Subcutaneous abdominal adipose tissue (tissue), 5 donors: ENCODE measurements at regions not wholly inside any gene's neighbourhood (a gene's known extent, or its start where the extent isn't known, plus 50 kb on each side); places are given as distances from the start of the nearest gene placed in this dataset.
"Not testable (repeated sequence)": the region's sequence is repeated elsewhere in the genome, so short reads cannot be mapped to it uniquely, and the experiment has no call there.

Source experiments
- H3K27ac ChIP-seq: one replicate; pipeline ENCODE4 v1.7.0; 2013; ENCODE audit warnings: low read depth, mild to moderate bottlenecking, inconsistent platforms, low read length, moderate library complexity
- H3K27me3 ChIP-seq, 5 donors: one replicate each; pipeline ENCODE4 v1.7.0; 2013; ENCODE audit warnings: low read length in 5 of 5, inconsistent platforms in 1 of 5; ENCODE audit not compliant: control insufficient read depth in 5 of 5, insufficient read depth in 4 of 5
- H3K36me3 ChIP-seq, 5 donors: one replicate each; pipeline ENCODE4 v1.7.0; 2013; ENCODE audit warnings: low read length in 5 of 5; ENCODE audit not compliant: control insufficient read depth in 5 of 5, insufficient read depth in 5 of 5
- H3K4me1 ChIP-seq, 5 donors: one replicate each; pipeline ENCODE4 v1.7.0; 2013; ENCODE audit warnings: low read length in 5 of 5, mild to moderate bottlenecking in 3 of 5, moderate library complexity in 1 of 5; ENCODE audit not compliant: control insufficient read depth in 5 of 5, insufficient read depth in 5 of 5
- H3K4me3 ChIP-seq, 5 donors: one replicate each; pipeline ENCODE4 v1.7.0; 2013; ENCODE audit warnings: low read length in 5 of 5, low read depth in 1 of 5
- H3K9ac ChIP-seq, 5 donors: one replicate each; pipeline ENCODE4 v1.7.0; 2013; ENCODE audit warnings: low read length in 5 of 5, mild to moderate bottlenecking in 4 of 5, moderate library complexity in 3 of 5
- H3K9me3 ChIP-seq, 5 donors: one replicate each; pipeline ENCODE4 v1.7.0; 2013; ENCODE audit warnings: low read length in 5 of 5; ENCODE audit not compliant: control insufficient read depth in 5 of 5
- donor health status: healthy.
- donor health status: healthy.
- donor health status: healthy.
- donor health status: healthy.
- donor health status: healthy.

DNA sequence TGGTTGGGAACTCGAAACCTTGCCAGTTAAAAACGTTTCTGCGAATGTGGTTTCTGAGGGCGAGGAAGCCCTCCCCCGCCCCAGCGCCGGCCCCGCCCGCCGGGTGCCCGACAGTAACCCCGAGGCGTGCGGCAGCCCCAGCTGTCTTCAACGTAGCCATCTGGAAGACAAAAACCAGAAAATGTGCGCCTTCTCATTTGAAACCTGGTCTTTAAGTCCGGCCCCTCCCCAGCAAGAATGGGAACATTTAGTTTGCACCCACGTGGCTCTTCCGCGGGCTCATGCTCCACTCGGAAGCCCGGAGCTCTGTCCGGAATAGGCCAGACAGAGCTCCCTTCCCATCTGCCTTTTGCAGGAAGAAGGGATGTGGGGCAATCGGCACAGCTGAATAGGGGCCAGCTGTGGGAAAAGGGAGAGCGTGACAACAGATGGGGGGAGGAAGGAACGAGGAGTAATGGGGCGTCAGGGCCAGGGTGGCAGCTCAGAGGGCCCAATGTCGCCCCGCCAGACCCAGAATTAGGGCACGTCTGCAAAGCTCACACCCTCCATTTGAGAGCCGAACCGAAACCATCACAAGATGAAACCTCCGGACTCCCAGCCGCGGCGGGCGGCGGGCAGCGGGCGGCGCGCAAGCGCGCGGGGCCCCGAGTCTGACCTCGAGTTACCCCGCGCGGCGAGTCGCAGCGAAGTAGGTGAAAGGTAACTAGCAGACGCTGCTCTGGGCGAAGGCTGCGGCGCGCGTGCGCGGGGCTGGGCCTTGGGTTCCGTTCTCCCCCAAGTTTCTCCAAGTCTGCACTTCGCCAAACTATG is 63.4 kb upstream of the ABCA1 start:
- Histone ChIP-seq H3K4me1 (peaks cover 18 to 42% (median 33%) of the 10 kb centered on the region in 5 donors), H3K9me3 (no peaks in the 10 kb centered on the region), H3K9ac (peak overlapping the region; percentile 76 to 95 (median 83)), H3K27ac (peak overlapping the region; percentile 97), H3K27me3 (no peaks in the 10 kb centered on the region), H3K36me3 (no peaks in the 10 kb centered on the region), H3K4me3 (peak overlapping the region; percentile 67 to 91 (median 84))

DNA sequence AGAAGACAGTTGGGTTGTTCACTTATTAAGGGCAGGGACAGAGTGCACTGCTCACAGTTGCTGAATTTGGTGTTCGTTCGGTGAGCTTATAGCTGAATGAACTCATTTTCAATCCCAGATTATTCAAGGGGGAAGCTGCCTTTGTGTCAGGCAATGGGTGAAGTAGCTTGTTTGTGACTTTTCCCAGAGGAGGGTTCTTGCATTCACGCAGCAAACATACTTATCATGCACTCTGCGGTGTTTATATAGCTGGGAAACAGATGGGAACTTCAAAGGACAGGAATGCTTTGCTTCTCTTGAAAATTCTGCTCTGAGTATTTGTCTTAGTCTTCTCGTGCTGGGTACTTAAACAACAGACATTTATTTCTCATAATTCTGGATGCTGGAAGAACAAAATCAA is 64.7 kb upstream of the ABCA1 start:
- Histone ChIP-seq H3K27ac (peak overlapping the region; percentile 97), H3K27me3 (no peaks in the 10 kb centered on the region), H3K4me3 (no peak overlapping the region), H3K9me3 (no peaks in the 10 kb centered on the region), H3K36me3 (no peaks in the 10 kb centered on the region), H3K9ac (peak overlapping the region in 1 of 5 donors; percentile 54), H3K4me1 (peaks cover 18 to 42% (median 34%) of the 10 kb centered on the region in 5 donors)

DNA sequence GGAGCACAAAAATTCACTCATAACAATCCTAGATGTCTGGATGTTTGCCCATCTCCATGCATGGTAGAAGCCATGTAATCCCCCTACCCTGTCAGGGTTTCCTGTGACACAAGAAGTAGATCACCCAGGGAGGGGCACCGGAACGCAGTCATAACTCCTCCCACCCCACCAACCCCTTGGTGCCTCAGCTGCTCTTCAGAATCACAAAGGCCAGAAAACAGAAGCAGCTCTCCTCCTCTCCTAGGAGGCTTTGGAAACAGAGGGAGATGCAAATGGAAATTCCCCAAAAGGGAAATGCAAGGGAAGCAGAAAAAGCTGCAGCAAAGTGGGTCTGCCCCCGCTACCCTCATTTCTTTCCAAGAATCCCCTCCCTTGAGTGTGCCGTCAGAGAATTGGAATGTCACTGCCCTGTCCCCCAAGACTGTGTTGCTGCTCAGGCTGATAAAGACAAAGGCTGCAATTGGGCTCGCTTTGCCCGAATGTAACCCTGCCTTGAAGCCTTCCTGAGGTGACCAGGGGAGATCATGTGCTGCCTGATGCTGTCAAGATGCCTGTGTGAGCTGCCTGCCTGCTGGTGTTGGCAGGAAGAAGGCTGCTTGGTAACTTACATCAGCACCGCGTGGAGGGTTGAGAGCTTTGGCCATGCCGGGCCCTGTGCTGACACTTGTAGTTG is 65.5 kb upstream of the ABCA1 start:
- H3K4me1 ChIP-seq = peaks cover 18 to 49% (median 40%) of the 10 kb centered on the region in 5 donors
- peak overlapping the region in 4 of 5 donors; percentile 31 to 54 (median 42) for H3K9ac ChIP-seq
- H3K4me3 ChIP-seq = peak overlapping the region in 3 of 5 donors; percentile 8 to 37 (median 14)
- no peaks in the 10 kb centered on the region for H3K36me3 ChIP-seq
- H3K27me3 ChIP-seq = no peaks in the 10 kb centered on the region
- peak overlapping the region; percentile 97 for H3K27ac ChIP-seq
- H3K9me3 ChIP-seq = no peaks in the 10 kb centered on the region

DNA sequence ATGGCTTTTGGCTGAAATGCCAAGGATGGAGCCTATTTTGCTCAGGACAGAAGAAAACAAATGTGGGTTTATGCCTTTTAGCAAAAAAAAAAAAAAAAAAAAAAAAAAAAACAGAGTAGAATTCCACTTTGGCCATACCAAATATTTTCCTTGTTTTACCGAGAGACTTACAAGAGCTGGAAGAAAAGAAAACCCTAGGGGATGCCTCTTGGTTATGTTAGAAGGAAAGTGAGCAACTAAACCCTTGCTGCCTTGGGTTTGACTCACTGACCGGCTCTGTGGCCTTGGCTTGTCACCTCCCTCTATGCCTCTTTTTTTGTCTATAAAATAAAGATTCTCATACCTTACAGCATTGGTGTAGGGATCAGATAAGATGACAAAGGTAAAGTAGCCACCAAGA is 69.6 kb upstream of the ABCA1 start:
- H3K9me3 ChIP-seq = no peaks in the 10 kb centered on the region
- H3K9ac ChIP-seq = no peak overlapping the region
- no peak overlapping the region for H3K4me3 ChIP-seq
- no peak overlapping the region for H3K27ac ChIP-seq
- H3K27me3 ChIP-seq = no peaks in the 10 kb centered on the region
- no peaks in the 10 kb centered on the region for H3K36me3 ChIP-seq
- H3K4me1 ChIP-seq = peaks cover 11 to 32% (median 28%) of the 10 kb centered on the region in 5 donors

DNA sequence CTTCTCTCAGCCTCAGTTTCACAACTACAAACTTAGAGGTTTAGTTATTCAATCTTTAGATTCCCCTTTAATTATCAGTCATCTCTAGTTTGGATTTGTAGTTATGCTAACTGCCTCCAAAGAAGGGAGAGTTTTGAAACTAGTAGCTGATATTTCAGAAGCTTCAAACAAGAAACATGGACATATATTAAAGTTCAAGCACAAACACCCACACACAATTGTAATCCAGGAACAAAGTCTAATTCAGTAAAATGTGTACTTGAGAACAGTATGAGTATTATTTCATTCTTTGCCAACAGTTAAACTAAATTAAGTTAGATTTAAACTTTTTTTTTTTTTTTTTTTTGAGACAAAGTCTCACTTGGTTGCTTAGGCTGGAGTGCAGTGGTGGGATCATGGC is 71.2 kb upstream of the ABCA1 start:
- H3K27ac ChIP-seq = no peak overlapping the region
- H3K4me3 ChIP-seq = no peak overlapping the region
- H3K27me3 ChIP-seq = no peaks in the 10 kb centered on the region
- no peak overlapping the region for H3K9ac ChIP-seq
- H3K4me1 ChIP-seq = peaks cover 0 to 18% (median 12%) of the 10 kb centered on the region in 5 donors
- H3K36me3 ChIP-seq = no peaks in the 10 kb centered on the region
- no peaks in the 10 kb centered on the region for H3K9me3 ChIP-seq

DNA sequence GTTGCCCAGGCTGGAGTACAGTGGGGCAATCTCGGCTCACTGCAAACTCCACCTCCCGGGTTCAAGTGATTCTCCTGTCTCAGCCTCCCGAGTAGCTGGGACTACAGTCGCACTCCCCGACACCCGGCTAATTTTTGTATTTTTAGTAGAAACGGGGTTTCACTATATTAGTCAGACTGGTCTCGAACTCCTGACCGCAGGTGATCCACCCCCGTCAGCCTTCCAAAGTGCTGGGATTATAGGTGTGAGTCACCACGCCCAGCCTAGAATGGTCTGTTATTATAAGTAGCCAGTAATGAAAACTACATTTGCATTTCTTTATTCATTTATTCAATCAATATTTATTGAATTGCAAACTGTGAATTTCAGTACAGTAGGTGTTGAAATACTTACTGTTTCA is 72.6 kb upstream of the ABCA1 start:
- not testable (repeated sequence) for H3K9me3 ChIP-seq, H3K27me3 ChIP-seq, H3K4me3 ChIP-seq, H3K36me3 ChIP-seq, H3K9ac ChIP-seq, H3K27ac ChIP-seq
- H3K4me1 ChIP-seq = peaks cover 0 to 18% (median 11%) of the 10 kb centered on the region in 5 donors

DNA sequence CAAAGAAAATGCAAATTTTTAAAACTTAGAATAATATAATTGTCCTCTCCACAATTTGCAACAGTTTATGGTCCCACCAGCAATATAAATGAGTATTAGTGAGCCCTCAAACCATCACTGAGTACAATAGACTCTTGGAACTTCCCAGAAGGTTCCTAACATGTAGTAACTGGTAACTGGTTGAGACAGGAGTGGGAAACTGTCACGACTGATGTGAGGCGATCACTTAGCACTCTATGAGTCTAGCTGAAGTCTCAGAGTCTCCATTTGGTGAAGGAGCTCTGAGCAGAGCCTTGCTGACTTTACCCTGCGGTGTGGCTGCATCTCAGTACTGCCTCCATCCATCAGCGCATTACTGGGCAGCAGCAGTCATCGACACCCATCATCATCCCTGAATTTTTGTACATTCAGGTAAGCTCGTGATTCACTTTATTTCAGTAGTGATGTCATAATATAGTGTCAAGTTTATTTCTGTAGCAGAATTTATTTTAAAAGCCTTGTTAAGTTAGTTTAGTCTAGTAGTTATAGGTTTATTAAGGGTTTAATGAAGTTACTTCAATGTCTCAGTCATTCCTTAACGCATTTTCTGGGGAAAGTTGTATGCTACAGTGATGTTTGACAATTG is 76.6 kb upstream of the ABCA1 start:
- no peak overlapping the region for H3K4me3 ChIP-seq
- no peaks in the 10 kb centered on the region for H3K27me3 ChIP-seq
- H3K4me1 ChIP-seq = peaks cover 0 to 12% (median 8%) of the 10 kb centered on the region in 5 donors
- no peak overlapping the region for H3K9ac ChIP-seq
- H3K36me3 ChIP-seq = no peaks in the 10 kb centered on the region
- no peak overlapping the region for H3K27ac ChIP-seq
- no peaks in the 10 kb centered on the region for H3K9me3 ChIP-seq

DNA sequence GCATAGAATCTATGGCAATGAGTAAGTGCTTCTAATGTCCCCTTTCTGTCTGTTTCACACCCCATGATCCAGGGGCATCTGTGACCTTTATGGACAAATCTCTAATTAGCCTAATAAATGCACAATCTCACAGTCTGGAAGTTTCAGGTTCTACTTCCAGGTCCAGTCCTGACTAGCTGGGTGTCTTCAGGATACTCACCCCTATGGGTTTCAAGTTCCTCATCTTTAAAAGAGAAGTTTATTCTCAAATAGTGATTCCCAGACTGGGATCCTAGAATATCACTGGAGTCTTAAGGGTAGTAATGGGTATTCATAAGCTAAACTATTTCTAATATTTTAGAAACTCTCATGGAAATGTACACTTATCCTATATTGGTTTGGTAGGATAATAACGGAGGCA is 77.2 kb upstream of the ABCA1 start:
- Histone ChIP-seq H3K9ac (no peak overlapping the region), H3K4me3 (no peak overlapping the region), H3K27ac (no peak overlapping the region), H3K36me3 (no peaks in the 10 kb centered on the region), H3K9me3 (no peaks in the 10 kb centered on the region), H3K4me1 (peaks cover 0 to 12% (median 8%) of the 10 kb centered on the region in 5 donors), H3K27me3 (no peaks in the 10 kb centered on the region)

DNA sequence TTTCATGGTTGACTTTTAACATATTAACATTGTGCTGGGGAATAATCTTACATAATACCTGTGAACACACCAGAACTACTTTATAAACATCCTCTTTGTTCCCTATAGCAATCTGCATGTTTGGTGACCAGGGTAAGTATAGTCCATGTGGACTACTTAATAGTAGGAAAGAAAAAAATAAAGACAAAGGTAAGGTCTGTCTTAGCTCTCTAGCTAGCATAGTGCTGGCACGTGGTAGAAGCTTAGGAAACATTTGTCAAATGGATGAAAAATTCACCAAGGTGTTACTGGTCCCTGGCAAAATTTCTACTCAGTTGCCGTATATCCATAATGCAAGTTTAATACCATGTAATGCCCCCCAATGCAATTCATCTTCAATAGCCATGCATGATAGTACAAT is 78.6 kb upstream of the ABCA1 start:
- peak overlapping the region; percentile 8 for H3K27ac ChIP-seq
- peaks cover 0 to 12% (median 8%) of the 10 kb centered on the region in 5 donors for H3K4me1 ChIP-seq
- no peaks in the 10 kb centered on the region for H3K27me3 ChIP-seq
- no peaks in the 10 kb centered on the region for H3K9me3 ChIP-seq
- H3K36me3 ChIP-seq = no peaks in the 10 kb centered on the region
- H3K4me3 ChIP-seq = no peak overlapping the region
- H3K9ac ChIP-seq = no peak overlapping the region

DNA sequence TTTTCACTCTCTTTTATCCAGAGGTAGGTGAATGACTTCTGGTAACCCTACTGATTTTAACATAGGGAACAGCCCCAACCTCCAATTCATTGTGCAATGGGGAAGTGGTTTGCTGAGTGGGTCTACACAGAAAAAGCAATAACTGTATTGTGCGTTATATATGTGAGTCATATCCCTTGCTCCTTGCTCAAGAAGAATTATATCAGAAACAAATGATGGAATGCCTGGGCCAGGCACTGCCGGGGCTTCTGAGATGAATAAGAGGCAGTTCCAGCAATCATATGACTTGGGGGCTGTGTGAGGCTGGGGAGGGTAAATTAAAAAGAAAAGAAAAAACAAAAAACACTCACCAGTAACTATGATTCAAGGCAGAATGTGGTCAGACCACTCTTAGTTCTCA is 79.2 kb upstream of the ABCA1 start:
- Histone ChIP-seq H3K4me1 (peaks cover 0 to 12% (median 8%) of the 10 kb centered on the region in 5 donors), H3K4me3 (no peak overlapping the region), H3K36me3 (no peaks in the 10 kb centered on the region), H3K9me3 (no peaks in the 10 kb centered on the region), H3K27me3 (no peaks in the 10 kb centered on the region), H3K9ac (peak overlapping the region in 1 of 5 donors; percentile 25), H3K27ac (peak overlapping the region; percentile 31)
